ENCODE measurements at regions not wholly inside any gene's neighbourhood (a gene's known extent, or its start where the extent isn't known, plus 50 kb on each side); places are given as distances from the start of the nearest gene placed in this dataset.

DNA sequence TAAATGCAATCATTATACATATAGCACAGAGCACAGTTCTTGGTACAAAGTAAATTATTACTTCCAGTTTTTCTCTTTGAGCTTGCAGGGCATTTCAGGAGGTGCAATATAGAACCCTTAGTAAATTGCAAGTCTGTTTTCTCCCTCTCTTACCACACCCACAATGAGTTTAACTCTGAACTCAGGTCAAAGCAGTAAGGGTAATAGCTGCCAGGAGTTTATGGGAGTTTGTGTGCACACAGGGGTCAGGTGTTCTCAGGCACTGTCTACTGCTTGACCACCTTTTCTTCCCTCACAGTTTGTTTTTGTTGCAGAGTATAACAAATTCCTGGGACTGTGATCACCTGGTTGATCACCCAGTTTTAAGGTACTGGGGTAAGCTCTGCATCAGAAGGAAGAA is 478.5 kb upstream of the TENM4 start:
- H3K27ac ChIP-seq (ENCODE audit: low read depth, low read length), result no peak overlapping the region

DNA sequence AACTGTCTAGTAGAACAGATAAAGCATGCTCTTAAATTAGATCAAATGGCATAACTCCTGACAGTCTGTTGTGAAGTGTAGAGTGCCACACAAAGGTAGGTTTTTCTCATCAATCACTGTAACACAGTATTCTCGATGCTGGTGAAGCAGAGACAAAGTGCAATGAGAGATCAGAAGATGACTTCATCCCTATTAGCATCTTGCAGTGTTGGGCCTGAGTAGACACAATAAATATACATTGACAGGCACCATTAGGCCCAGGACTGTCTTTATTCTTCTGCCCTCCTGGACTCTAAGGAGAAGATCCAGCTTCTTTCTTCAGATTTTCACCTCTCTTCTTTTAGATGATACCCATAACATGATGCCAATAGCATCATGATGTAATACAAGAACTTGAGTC is 478.0 kb upstream of the TENM4 start:
- H3K27ac ChIP-seq (ENCODE audit: low read depth, low read length), result no peak overlapping the region
- 41 to 51% (median 50%) methylated on average over 1 of the region's 1 CpG for WGBS, 3 donors

- 56 to 84% (median 79%) methylated on average over 8 of the region's 8 CpGs for WGBS, 3 donors
These were observed 465.3 kb upstream of the TENM4 start for GRCh38 chr11:79906164-79906563.

GRCh38 chr11:79902493-79902892 is 461.7 kb upstream of the TENM4 start:
- no peak overlapping the region for H3K27ac ChIP-seq (ENCODE audit: low read depth, low read length)
- 66 to 87% (median 77%) methylated on average over 2 of the region's 2 CpGs for WGBS, 3 donors

More at GRCh38 chr11:79906164-79906563, 465.3 kb upstream of the TENM4 start:
- H3K27ac ChIP-seq (ENCODE audit: low read depth, low read length), result no peak overlapping the region

DNA sequence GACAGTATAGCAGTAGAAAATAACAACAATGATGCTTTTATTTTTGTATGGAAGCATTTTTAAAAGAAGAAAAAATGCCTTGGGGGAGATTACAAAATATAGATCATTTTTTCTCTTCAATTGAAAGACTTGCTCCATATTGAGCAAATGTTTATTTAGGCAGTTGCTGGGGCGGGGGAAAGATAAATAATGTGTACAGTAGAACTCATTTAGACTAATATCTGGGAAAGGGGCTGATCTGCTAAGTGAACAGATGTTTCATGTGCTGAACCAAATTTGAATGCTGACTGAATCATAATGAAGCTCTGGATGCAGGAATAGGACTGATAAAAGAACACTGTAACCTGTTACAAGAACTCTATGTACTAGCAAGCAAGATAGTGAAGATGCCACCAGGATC is 457.1 kb upstream of the TENM4 start:
- 31 to 87% (median 77%) methylated on average over 1 of the region's 1 CpG for WGBS, 3 donors
- no peak overlapping the region for H3K27ac ChIP-seq (ENCODE audit: low read depth, low read length)

DNA sequence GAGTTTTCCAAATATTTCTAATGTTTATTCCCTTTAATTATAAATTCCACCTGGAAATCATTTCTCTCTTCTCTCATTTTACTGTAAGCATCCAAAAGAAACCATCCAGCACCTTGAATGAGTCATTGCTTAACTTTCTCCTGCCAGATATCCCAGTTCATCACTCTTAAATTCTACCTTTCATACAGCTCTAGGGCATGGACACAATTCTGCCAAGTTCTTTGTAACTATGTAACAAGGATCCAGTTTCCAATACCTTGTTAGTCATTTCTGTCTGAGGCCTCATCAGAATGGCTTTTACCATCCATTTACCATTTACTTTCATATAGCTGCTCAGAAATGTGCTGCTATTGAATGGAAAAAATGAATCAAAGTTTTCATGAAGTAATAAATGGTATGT is 455.4 kb upstream of the TENM4 start:
- H3K27ac ChIP-seq (ENCODE audit: low read depth, low read length), result no peak overlapping the region

DNA sequence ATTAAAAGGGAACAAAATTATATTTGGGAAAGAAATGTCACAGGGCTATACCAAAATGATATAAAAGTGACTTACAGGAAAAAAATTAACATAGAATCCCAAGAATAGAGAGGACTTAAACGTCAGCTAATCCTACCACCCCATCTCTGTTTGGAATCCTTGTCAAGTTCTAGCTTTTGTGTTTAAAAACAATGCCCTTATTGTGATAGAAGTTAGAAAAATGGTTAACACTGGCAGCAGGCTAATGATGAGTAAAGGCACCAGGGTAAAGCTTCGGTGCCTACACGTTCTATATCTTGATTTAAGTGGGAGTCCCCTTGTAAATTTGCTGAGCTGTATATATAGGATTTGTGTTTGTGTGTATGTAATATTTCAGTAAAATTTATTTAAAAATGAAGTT is 453.3 kb upstream of the TENM4 start:
- H3K27ac ChIP-seq (ENCODE audit: low read depth, low read length), result no peak overlapping the region
- WGBS, 3 donors, result 64 to 71% (median 71%) methylated on average over 3 of the region's 3 CpGs

- WGBS, 3 donors, result 35 to 56% (median 47%) methylated on average over 1 of the region's 1 CpG
- H3K27ac ChIP-seq (ENCODE audit: low read depth, low read length), result no peak overlapping the region
These were observed 449.4 kb upstream of the TENM4 start for GRCh38 chr11:79890272-79890671.

- 70 to 81% (median 73%) methylated on average over 6 of the region's 6 CpGs for WGBS, 3 donors
- H3K27ac ChIP-seq (ENCODE audit: low read depth, low read length), result no peak overlapping the region
These were observed 424.1 kb upstream of the TENM4 start for GRCh38 chr11:79864882-79865281.

- no peak overlapping the region for H3K27ac ChIP-seq (ENCODE audit: low read depth, low read length)
- 54 to 64% (median 60%) methylated on average over 3 of the region's 3 CpGs for WGBS, 3 donors
These were observed 419.5 kb upstream of the TENM4 start for GRCh38 chr11:79860336-79860735.

GRCh38 chr11:79857377-79858214 is 416.8 kb upstream of the TENM4 start:
- no peak overlapping the region for H3K27ac ChIP-seq (ENCODE audit: low read depth, low read length)
- 72 to 85% (median 74%) methylated on average over 10 of the region's 10 CpGs for WGBS, 3 donors

DNA sequence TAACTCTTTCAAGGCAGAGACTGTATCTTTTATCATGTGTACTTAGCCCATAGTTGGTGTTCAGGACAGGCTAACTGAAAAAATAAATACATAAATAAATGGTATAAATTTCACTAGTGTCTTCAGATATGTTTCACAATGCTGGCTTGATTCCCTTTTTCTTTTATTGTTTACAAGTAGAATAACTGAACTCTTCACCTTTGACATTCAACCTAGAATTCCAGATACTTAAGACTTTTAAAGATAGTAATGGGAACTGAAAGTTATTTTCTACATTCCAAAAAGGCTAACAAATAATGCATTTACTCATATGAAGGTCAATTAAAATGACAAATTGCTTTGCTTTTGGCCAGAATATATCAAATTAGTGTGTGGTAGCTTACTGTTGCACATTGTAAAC is 411.3 kb upstream of the TENM4 start:
- no peak overlapping the region for H3K27ac ChIP-seq (ENCODE audit: low read depth, low read length)

DNA sequence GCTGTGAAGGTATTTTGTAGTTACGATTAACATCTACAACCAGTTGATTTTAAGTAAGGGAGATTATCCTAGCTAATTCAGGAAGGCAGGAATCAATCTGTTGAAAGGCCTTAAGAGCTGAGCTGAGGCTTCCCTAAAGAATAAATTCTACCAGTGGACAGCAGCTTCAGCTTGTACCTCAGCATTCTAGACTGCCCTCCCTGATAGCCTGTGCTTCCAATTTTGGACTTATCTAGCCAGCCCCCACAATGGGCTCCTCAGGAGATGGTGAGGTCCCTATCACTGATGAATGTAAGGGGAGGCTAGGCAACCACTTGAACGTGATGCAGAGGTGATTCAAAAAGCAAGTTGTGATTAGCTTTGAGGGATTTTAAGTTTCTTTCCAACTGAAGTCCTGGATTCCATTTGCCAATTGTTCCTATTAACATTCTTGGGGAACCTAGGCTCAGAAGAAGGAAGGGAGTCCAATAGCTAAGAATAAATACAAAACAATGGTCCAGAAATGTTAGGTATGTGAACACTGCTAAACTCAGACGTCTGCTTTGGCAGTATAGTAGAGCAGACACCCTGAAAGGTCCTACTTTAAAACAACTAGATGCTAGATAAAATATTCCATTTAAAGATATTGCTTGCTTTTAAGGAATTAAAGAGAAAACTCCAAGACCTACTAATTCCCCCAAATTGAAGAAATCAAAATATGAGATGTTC is 404.3 kb upstream of the TENM4 start:
- no peak overlapping the region for H3K27ac ChIP-seq (ENCODE audit: low read depth, low read length)
- 58 to 68% (median 58%) methylated on average over 3 of the region's 3 CpGs for WGBS, 3 donors

DNA sequence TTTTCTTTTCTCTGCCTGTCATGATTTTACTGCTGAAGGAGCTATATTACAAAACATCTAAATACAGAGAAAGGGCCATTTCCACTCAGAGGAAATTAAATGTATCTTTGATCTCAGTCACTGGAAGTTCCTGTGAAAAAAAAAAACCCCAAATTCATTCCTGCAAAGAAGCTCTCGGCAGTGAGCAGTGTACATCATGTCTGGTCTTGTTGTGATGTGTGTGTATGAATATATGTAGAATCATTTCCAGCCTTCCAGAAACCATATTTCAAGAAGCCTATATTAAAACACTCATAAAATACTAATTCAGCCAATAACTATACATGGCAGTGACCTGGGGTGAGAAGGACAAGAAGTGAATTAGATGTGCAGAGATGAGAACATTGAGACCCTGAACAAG is 393.2 kb upstream of the TENM4 start:
- WGBS, 3 donors, result 70 to 84% (median 82%) methylated on average over 1 of the region's 1 CpG
- no peak overlapping the region for H3K27ac ChIP-seq (ENCODE audit: low read depth, low read length)

GRCh38 chr11:79830446-79830845 is 389.6 kb upstream of the TENM4 start:
- no peak overlapping the region for H3K27ac ChIP-seq (ENCODE audit: low read depth, low read length)
- WGBS, 3 donors, result 72 to 76% (median 74%) methylated on average over 3 of the region's 3 CpGs

GRCh38 chr11:79829891-79830290 is 389.1 kb upstream of the TENM4 start:
- WGBS, 3 donors, result 80 to 87% (median 81%) methylated on average over 3 of the region's 3 CpGs
- H3K27ac ChIP-seq (ENCODE audit: low read depth, low read length), result no peak overlapping the region

DNA sequence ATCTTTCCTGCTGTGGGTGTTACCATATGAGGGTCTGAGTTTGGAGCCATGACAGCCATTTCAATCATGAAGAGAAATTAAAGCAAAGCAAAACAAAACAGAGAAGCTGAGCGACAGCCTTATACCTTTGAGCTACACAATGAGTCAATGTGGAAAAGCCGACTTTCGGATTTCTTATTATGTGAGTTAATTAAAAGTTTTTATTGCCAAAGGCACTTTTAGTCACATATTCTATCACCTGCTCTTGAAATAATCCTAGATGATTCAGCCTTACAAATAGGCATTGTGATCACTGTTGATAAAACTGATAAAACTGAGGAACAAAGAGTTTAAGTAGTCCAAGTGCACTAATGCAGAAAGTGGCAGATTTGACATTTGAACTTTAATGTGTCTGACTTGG is 381.9 kb upstream of the TENM4 start:
- H3K27ac ChIP-seq (ENCODE audit: low read depth, low read length), result no peak overlapping the region
- 87 to 98% (median 91%) methylated on average over 3 of the region's 3 CpGs for WGBS, 3 donors

- no peak overlapping the region for H3K27ac ChIP-seq (ENCODE audit: low read depth, low read length)
- WGBS, 3 donors, result 62 to 88% (median 71%) methylated on average over 3 of the region's 3 CpGs
These were observed 372.7 kb upstream of the TENM4 start for GRCh38 chr11:79813551-79813950.

DNA sequence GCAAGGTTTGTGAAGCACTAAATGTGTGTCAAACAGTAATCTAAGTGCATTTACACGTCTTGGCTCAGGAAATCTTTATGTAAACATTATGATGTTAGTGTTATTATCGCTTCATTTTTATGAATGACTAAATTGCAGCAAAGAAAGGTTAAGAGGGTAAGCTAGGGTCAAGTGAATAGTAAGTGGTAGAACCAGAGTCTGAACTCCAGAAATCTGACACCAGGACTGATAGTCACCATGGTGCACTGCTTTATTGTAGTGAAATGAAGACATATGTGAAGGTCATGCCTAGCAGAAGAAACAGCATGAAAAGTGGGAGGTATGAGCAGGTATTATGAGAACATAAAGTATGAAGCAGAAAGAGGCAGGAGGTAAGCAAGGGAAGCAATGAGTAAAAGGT is 368.7 kb upstream of the TENM4 start:
- whole genome bisulfite sequencing, 3 donors, result 7 to 41% (median 35%) methylated on average over 2 of the region's 2 CpGs
- no peak overlapping the region for H3K27ac ChIP-seq (ENCODE audit: low read depth, low read length)

DNA sequence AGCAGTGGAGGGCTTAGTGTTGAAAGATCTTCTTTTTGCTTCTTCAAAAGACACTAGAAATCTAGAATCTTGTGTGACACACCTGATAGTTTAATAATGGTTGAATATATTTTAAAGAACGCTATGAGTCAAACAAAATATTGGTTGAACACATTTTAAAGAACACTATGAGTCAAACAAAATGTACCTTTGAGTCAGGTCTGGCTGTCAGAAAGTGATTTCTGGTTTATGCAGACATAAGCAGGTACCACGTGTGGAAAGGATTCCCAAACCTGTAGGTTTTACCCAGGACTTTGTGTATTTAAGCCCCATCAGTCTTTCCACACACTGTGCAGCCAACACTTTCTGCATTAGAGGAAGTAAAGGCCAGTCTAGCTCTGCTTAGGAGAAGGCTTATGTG is 366.7 kb upstream of the TENM4 start:
- 61 to 81% (median 64%) methylated on average over 2 of the region's 2 CpGs for WGBS, 3 donors
- H3K27ac ChIP-seq (ENCODE audit: low read depth, low read length), result no peak overlapping the region

Measured in adipose tissue (tissue), 3 donors.